Colonic mucosa (tissue), 4 donors: ENCODE measurements at regions not wholly inside any gene's neighbourhood (a gene's known extent, or its start where the extent isn't known, plus 50 kb on each side); places are given as distances from the start of the nearest gene placed in this dataset.

ENCODE experiments used
- DNase-seq: peaks from one replicate; pipeline ENCODE4 v3.0.0-alpha.2; 2020
- H3K27ac ChIP-seq: fragments of 200-600 bp; one replicate; pipeline ENCODE4 v1.8.0; 2021
- H3K27me3 ChIP-seq: fragments of 200-600 bp; one replicate; pipeline ENCODE4 v1.8.0; 2021
- H3K36me3 ChIP-seq: fragments of 200-600 bp; one replicate; pipeline ENCODE4 v1.8.0; 2021
- H3K4me1 ChIP-seq: fragments of 200-600 bp; one replicate; pipeline ENCODE4 v1.8.0; 2021; ENCODE audit warnings: mild to moderate bottlenecking
- H3K4me3 ChIP-seq: fragments of 200-600 bp; one replicate; pipeline ENCODE4 v1.8.0; 2021
- H3K9ac ChIP-seq, 2 donors: one replicate each; pipeline ENCODE4 v1.7.0; 2013; ENCODE audit warnings: control low read depth in 2 of 2, low read depth in 2 of 2, low read length in 2 of 2
- H3K9me3 ChIP-seq: fragments of 200-600 bp; one replicate; pipeline ENCODE4 v1.8.0; 2021
- intact Hi-C: fragments of 100-400 bp; cut with DNase I; formaldehyde crosslinking; loops from one replicate; pipeline ENCODE4 v1.14.1; 2022
- TF ChIP-seq, protein P1 (sequence below): fragments of 200-600 bp; IDR thresholded peaks from one replicate; pipeline ENCODE4 v1.8.0; 2022; ENCODE audit warnings: antibody characterized with exemption, mild to moderate bottlenecking
- donor health status: healthy.
- donor health status: DM: no; HTN: no; CAD: no.
- donor health status: DM: no; HTN: no; CAD: no.

DNA sequence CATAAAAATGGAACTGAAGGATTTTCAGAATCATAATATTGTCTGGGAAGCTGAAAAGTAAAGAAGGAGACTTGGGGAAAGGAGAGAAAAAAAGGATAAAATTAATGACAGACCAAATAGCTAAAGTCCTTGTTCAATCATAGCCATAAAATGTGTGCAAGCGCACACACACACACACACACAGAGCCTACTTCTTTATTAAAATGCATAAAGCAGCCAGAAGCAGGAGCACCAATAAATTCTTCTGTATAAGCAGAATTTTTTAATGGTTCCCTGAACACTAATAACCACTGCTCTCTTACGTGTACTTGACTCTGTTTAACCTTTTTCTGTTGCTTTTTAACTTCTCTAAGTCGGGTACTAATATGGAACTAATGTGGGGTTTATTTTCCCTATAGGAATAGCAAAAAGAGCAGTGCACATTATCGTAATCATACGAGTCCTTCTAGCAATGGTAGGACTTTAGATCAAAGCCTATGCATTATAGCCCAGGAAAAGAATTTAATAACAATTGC lies 131.0 kb upstream of the PSMD7 start:
- Histone ChIP-seq H3K9ac (no peak overlapping the region), H3K4me1 (no peaks in the 10 kb centered on the region), H3K4me3 (no peak overlapping the region), H3K36me3 (no peaks in the 10 kb centered on the region), H3K9me3 (no peaks in the 10 kb centered on the region), H3K27me3 (no peaks in the 10 kb centered on the region), H3K27ac (no peak overlapping the region)
- TF ChIP-seq, protein P1, sequence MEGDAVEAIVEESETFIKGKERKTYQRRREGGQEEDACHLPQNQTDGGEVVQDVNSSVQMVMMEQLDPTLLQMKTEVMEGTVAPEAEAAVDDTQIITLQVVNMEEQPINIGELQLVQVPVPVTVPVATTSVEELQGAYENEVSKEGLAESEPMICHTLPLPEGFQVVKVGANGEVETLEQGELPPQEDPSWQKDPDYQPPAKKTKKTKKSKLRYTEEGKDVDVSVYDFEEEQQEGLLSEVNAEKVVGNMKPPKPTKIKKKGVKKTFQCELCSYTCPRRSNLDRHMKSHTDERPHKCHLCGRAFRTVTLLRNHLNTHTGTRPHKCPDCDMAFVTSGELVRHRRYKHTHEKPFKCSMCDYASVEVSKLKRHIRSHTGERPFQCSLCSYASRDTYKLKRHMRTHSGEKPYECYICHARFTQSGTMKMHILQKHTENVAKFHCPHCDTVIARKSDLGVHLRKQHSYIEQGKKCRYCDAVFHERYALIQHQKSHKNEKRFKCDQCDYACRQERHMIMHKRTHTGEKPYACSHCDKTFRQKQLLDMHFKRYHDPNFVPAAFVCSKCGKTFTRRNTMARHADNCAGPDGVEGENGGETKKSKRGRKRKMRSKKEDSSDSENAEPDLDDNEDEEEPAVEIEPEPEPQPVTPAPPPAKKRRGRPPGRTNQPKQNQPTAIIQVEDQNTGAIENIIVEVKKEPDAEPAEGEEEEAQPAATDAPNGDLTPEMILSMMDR = no peak
- intact Hi-C loops = no loop called here
- no peak for DNase-seq

DNA sequence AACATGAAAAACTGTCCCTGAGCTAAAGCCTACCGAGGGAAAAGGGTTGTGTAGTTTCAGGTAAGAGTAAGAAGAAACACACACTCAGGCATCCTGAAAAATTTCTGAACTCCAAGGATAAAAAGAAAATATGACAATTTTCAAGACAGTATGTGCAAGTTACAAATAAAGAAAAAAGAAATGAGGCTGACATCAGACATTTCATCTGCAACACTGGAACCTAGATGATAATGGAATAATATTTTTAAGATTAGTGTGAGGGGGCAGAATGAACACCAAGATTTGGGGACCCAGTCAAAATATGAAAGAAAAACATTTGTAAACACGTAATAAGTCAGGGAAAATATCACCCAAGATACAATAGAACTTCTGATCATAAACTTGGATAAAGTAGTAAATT lies 135.9 kb upstream of the PSMD7 start:
- Histone ChIP-seq H3K36me3 (no peaks in the 10 kb centered on the region), H3K27ac (no peak overlapping the region), H3K27me3 (no peaks in the 10 kb centered on the region), H3K9me3 (no peaks in the 10 kb centered on the region), H3K9ac (no peak overlapping the region), H3K4me3 (no peak overlapping the region), H3K4me1 (no peaks in the 10 kb centered on the region)
- intact Hi-C loops = no loop called here
- no peak for DNase-seq
- TF ChIP-seq, protein P1 = no peak

DNA sequence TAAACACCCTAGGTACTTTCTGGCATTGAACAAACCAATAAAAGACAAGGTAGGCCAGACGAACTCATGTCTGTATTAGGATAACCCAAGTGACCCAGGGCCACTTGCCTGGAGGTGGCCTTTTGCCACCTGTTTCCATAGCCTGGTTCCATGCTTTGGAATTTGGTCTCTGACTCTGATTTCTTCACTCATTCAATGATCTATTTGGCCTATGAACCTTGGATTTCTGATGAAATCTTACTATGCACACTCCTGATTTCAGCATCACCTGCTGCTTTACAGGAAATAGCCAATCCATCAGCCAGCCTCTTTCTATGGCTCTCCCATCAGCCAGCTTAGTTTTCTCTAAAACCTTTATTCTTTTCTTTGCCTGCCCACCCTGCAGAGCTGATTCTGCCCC lies 142.8 kb upstream of the PSMD7 start:
- Histone ChIP-seq H3K27me3 (no peaks in the 10 kb centered on the region), H3K4me1 (no peaks in the 10 kb centered on the region), H3K27ac (no peak overlapping the region), H3K4me3 (no peak overlapping the region), H3K9me3 (no peaks in the 10 kb centered on the region), H3K9ac (no peak overlapping the region), H3K36me3 (no peaks in the 10 kb centered on the region)
- no peak for DNase-seq
- TF ChIP-seq, protein P1 = no peak
- intact Hi-C loops = no loop called here

DNA sequence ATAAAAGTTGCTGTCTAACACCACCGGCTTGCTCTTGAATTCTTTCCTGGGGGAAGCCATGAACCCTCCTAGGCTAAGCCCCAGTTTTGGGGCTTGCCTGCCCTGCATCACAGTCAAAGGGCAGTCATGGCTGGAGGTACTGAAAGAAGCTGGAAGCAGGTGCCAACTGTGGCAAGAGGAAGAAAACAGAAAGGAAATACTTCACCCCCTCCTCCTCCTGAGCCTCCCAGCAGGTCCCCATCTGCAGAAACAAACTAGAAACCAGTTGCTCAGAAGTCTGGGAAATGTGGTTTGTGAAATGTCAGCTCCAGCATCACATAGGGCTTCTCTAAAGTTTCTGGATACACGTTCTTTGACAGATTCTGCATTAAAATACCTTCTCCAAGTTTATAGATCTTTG lies 150.0 kb upstream of the PSMD7 start:
- H3K4me1 ChIP-seq = no peaks in the 10 kb centered on the region
- DNase-seq = no peak
- no peak overlapping the region for H3K4me3 ChIP-seq
- H3K9ac ChIP-seq = no peak overlapping the region
- H3K27me3 ChIP-seq = no peaks in the 10 kb centered on the region
- H3K9me3 ChIP-seq = no peaks in the 10 kb centered on the region
- no peaks in the 10 kb centered on the region for H3K36me3 ChIP-seq
- TF ChIP-seq, protein P1 = no peak
- intact Hi-C loops = no loop called here
- no peak overlapping the region for H3K27ac ChIP-seq

DNA sequence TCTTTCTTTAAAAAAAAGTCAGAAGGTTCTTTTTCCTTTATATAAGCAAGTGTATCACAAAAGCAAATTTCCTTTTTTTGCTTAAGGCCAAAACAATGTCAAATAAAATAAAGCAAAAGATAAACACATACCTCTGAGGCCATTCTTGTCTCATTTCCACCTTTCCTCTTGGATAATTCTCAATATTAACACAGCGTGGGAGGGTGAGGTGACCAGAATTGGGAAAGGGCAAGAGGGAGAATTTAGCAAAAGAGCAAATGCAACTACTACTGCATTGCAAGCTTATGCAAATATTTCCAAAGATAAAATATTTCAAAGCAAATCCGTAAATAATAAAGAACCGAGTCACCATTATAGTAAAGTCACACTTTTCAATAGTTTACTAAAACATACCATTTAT lies 153.4 kb upstream of the PSMD7 start:
- Histone ChIP-seq H3K4me3 (no peak overlapping the region), H3K36me3 (no peaks in the 10 kb centered on the region), H3K27me3 (no peaks in the 10 kb centered on the region), H3K27ac (no peak overlapping the region), H3K4me1 (no peaks in the 10 kb centered on the region), H3K9me3 (no peaks in the 10 kb centered on the region), H3K9ac (no peak overlapping the region)
- DNase-seq = no peak
- TF ChIP-seq, protein P1 = no peak
- intact Hi-C loops = no loop called here

DNA sequence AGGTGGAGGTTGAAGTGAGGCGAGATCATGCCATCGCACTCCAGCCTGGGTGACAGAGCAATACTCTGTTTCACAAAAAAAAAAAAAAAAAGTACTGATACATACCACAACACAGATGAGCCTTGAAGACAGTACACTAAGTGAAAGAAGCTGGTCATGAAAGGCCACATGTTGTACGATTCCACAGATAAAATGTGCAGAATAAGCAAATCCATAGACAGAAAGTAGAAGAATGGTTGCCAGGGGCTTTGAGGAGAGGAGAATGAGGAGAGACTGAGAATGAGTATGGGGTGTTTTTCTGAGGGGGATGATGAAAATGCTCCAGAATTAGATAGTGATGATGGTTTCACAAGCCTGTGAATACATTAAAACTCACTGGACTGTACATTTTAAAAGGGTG lies 155.6 kb upstream of the PSMD7 start:
- no peaks in the 10 kb centered on the region for H3K9me3 ChIP-seq
- DNase-seq = no peak

More for the DNA sequence above, 155.6 kb upstream of the PSMD7 start:
- Histone ChIP-seq H3K27me3 (no peaks in the 10 kb centered on the region), H3K9ac (no peak overlapping the region), H3K27ac (no peak overlapping the region), H3K36me3 (no peaks in the 10 kb centered on the region), H3K4me3 (no peak overlapping the region), H3K4me1 (no peaks in the 10 kb centered on the region)
- TF ChIP-seq, protein P1 = no peak
- intact Hi-C loops = no loop called here
